COLO829 (cell line): ENCODE measurements at regions not wholly inside any gene's neighbourhood (a gene's known extent, or its start where the extent isn't known, plus 50 kb on each side); places are given as distances from the start of the nearest gene placed in this dataset.

ENCODE experiments used
- DNase-seq: peaks from one replicate; pipeline ENCODE4 v3.0.0; 2012; ENCODE audit warnings: low spot score

GRCh38 chr10:121073728-121074127, 222.6 kb downstream of the WDR11 start:
- no peak for DNase-seq

GRCh38 chr10:121076776-121077715, 225.9 kb downstream of the WDR11 start:
- no peak for DNase-seq

DNA sequence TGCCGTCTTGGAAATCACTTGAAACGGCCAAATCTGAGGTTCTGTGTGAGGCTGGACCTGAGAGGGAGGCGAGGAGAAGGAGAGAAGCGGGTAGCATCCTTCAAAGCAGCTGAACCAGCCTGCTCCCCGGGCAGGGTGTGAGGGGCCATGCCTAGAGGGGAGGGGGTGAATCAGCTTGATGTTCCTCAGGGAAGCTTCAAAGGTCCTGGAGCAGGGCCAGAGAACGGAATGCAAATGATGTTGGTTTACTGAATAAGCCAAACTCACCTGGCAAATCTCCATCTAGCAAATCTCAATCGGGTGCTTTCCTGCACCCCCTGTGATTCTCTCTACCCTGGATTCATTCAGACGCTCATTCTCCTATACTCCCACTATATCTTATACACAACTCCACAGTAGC, 226.9 kb downstream of the WDR11 start:
- DNase-seq = no peak

DNA sequence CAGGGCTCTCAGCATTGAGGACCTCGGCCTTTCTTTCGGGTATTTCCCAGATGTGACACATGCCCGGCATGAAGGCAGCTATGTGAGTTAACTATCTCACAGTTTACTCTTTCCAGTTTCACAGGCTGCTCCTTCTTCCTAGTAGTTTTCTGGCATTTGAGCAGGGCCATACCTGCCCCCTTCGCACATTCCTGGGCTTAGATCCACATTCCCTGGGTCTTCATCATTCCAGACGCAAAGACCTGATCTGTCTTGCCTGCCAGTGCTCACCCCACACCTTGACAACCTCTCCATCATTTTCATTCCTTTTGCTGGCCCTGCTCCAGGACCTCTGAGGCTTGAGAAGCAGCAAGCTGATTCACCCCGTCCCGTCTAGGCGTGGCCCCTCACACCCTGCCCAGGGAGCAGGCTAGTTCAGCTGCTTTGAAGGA, 227.5 kb downstream of the WDR11 start:
- no peak for DNase-seq

DNA sequence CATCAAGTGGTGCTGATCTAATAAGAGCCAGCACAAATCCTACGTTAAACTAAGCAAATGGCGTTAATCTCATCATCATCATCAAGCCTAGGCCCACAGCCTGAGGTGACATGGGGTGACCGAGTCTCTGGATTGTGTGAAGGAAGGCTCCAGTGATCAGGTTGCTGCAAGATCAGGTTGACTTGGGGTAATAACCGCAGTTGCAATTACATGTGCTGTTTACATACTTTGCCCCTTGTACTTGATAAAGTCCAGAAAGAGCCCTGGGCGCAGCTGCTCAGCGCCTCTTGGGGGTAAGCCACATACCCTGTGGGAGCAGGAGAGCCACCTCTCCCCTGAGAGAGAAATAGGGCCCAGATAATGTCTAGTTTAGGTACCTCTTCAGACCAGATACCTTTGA, 228.1 kb downstream of the WDR11 start:
- DNase-seq = no peak

DNA sequence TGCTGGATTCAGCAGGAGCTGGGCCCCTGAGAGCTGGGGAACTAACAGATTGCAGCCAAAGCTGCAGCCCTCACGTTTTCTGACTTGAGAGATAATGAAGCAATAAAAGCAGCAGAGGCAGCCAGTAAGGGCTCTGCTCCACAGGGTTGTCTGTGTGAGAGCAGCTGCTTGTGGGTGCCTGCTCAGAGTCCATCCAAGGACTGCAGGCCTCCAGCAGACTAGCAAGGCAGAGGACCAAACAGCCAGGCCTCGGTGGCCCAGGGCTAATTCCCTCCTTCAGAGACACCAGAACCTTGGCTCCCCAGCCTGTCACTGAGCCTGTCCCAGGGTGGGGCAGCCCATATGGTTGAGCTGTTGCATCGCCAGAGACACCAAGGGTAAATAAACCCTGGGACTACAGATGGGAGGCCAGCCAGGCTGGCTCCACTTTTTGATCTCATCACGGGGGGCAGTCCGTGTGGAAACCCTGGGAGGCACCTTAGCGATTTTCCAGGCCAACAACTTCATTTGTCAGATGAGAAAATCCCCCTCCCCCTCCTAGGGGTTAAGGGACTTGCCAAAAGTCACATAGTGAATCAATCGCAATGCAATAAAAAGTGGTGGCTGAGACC, 229.2 kb downstream of the WDR11 start:
- DNase-seq = no peak

GRCh38 chr10:121081306-121081705, 230.1 kb downstream of the WDR11 start:
- DNase-seq = no peak

GRCh38 chr10:121082984-121083383, 231.8 kb downstream of the WDR11 start:
- DNase-seq = no peak

GRCh38 chr10:121084016-121084674, 233.0 kb downstream of the WDR11 start:
- DNase-seq = no peak

- no peak for DNase-seq
Measured at GRCh38 chr10:121084675-121085070, 233.5 kb downstream of the WDR11 start.

- no peak for DNase-seq
Measured at GRCh38 chr10:121085367-121085766, 234.2 kb downstream of the WDR11 start.

GRCh38 chr10:121087129-121087528, 236.0 kb downstream of the WDR11 start:
- no peak for DNase-seq

- no peak for DNase-seq
Measured at GRCh38 chr10:121087688-121088087, 236.5 kb downstream of the WDR11 start.

GRCh38 chr10:121088524-121088923, 237.4 kb downstream of the WDR11 start:
- no peak for DNase-seq

- no peak for DNase-seq
Measured at GRCh38 chr10:121089434-121089833, 238.3 kb downstream of the WDR11 start.

- no peak for DNase-seq
Measured at GRCh38 chr10:121091961-121092719, 241.0 kb downstream of the WDR11 start.

DNA sequence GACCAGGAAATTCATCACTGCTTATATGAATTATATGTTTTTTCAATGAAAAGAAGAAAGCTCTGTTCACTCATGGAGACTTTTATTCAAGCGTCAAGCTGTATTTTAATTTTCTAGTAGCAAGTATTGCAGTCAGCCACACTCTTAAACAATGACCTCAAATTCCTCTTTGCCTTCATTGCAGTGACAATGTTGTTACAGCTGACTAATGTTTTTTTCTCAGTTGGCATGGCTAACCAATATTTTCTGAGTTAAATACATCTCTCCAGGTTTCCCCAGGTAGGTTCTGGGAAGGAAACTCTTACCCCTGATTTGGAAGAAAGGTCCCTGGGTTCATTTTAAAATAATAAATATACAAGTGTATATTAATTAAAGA, 241.5 kb downstream of the WDR11 start:
- DNase-seq = no peak

DNA sequence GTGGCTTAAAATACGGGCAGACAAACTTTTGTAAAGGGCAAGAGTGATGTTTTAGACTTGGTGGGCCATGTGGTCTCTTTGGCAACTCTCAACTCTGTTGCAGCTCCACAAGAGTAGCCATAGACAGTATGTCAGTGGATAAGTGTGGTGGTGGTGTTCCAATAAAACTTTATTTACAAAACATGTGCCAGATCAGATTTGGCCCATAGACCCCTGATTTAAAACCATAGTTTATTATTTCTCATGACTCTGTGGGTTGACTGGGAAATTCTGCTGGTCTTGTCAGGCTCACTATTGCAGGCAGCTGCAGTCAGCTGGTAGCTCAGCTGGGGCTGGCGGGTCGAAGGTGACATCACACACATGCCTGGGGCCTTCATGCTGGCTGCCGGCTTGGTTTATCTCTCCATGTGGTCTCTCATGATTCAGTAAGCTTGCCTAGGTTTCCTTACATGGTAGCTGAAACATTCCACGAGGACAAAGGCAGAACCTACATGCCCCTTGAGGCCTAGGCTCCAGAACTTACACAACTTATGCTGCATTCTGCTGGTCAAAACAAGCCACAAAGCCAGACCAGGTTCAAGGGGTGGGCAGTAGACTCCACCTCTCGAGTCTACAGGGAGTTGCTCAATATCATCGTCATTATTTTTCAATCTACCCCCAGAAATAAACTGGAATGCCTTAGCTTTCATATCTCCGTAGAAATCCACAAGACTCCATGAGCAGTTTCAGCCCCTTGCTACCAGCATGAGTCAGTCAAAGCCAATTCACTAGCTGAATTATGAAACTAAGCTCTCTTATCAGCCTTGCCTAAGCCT, 245.7 kb downstream of the WDR11 start:
- no peak for DNase-seq

DNA sequence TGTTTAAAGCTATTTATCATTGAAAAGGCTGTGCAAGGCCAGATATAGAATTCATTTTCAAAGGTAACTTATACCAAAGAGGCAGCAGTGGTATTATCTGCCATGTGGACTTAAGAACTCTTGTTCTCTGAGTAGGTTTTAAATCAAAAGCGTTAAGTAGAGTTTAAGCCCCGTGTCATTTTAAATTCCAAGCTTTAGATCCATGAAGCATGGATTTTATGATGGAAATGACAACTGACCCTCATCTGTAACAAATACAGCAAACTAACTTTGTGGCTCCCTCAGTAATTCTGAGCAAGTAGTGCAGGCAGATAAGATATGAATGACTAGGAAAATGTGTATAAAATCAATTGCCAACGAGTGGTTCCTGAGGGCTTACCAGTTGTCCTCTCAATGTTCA, 247.0 kb downstream of the WDR11 start:
- no peak for DNase-seq

DNA sequence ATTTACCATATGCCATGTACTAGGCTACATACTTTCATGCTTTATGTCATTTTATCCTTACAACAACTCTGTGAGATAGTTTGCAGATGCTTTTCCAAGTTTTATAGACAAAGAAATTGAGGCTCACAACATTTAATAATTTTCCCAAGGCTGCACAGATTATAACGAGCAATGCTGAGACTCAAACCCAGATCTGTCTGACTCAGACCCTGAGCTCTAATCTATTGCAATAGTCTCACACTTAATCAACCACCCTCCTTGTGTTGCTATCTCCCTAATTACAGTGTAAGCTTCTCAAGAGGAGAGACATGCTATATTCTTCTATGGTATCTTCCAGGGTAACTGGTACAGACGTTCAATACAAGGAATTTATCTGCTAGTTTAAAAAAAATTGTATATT, 247.6 kb downstream of the WDR11 start:
- no peak for DNase-seq

DNA sequence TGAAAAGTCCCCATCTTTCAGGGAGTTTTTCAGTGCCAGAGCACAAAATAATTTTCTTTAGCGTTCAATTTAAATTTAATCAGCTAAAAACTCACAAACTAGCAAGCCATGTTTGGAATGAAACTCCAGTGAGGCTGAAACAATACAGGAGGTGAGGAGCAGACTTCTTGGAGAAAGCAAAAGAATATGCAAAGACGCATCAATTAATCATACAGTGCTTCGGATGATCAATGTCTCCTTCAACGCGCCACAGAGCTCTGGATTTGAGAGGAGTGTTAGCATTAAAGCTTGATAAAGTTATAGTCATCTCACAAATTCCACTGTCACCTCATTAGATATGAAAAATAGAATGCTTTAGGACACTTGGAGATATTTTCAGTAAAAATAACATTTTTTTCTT, 248.0 kb downstream of the WDR11 start:
- DNase-seq = no peak
